PC-9 (cell line): ENCODE measurements at regions not wholly inside any gene's neighbourhood (a gene's known extent, or its start where the extent isn't known, plus 50 kb on each side); places are given as distances from the start of the nearest gene placed in this dataset.
A peak's percentile ranks its signal among the peaks of the same experiment; 100 is the strongest.

Experiments used
- BruUV-seq: library from RNA; stranded (reverse); fragments of 400-500 nt; replicated peaks from 2 replicates; lab custom pipeline; 2021; lab: Mats Ljungman, UMichigan
- CTCF ChIA-PET: fragments of 300-600 bp; sonication (Branson Sonifier 250); formaldehyde crosslinking; loops from one replicate; lab custom pipeline; 2022; ENCODE audit warnings: antibody characterized with exemption; lab: Charles Lee
- POLR2A ChIA-PET: fragments of 300-600 bp; sonication (Branson Sonifier 250); formaldehyde crosslinking; loops from one replicate; lab custom pipeline; 2022; ENCODE audit warnings: antibody characterized with exemption; ENCODE audit not compliant: unreplicated experiment; lab: Charles Lee
- DNase-seq, 2 experiments: peaks; one replicate each; pipeline versions ENCODE4 v3.0.0 to v3.0.0-alpha.2; 2015 to 2022; ENCODE audit warnings: mixed read lengths in 1 of 2
- H2AFZ ChIP-seq: fragments of 200-600 bp; sonication (generic); 2 replicates; pipeline ENCODE4 v1.8.1; 2017; ENCODE audit warnings: antibody characterized with exemption
- H3F3A ChIP-seq: fragments of 200-600 bp; sonication (generic); 2 replicates; pipeline ENCODE4 v1.8.1; 2017; ENCODE audit warnings: antibody characterized with exemption, mild to moderate bottlenecking, low read depth; ENCODE audit not compliant: insufficient read depth
- H3K27ac ChIP-seq: fragments of 200-600 bp; sonication (generic); 2 replicates; pipeline ENCODE4 v1.6.1; 2016; ENCODE audit warnings: mixed run types
- H3K27me3 ChIP-seq: fragments of 200-600 bp; sonication (generic); 2 replicates; pipeline ENCODE4 v1.6.1; 2016; ENCODE audit warnings: low read depth, mixed run types; ENCODE audit not compliant: insufficient read depth
- H3K36me3 ChIP-seq: fragments of 200-600 bp; sonication (generic); 2 replicates; pipeline ENCODE4 v1.6.1; 2016; ENCODE audit warnings: low read depth, mixed run types
- H3K4me1 ChIP-seq: fragments of 200-600 bp; sonication (generic); replicated peaks from 2 replicates; pipeline ENCODE4 v1.6.1; 2016; ENCODE audit warnings: mixed run types; ENCODE audit not compliant: insufficient read depth
- H3K4me2 ChIP-seq: fragments of 200-600 bp; sonication (generic); 2 replicates; pipeline ENCODE4 v1.6.1; 2017; ENCODE audit warnings: mixed run types
- H3K4me3 ChIP-seq: fragments of 200-600 bp; sonication (generic); 2 replicates; pipeline ENCODE4 v1.6.1; 2016; ENCODE audit warnings: mixed run types
- H3K79me2 ChIP-seq: fragments of 200-600 bp; sonication (generic); 2 replicates; pipeline ENCODE4 v1.6.1; 2017; ENCODE audit warnings: low read depth, mixed run types
- H3K9me2 ChIP-seq: fragments of 200-600 bp; sonication (generic); 2 replicates; pipeline ENCODE4 v1.8.1; 2017; ENCODE audit warnings: mild to moderate bottlenecking; ENCODE audit not compliant: insufficient read depth
- H3K9me3 ChIP-seq: fragments of 200-600 bp; sonication (generic); 2 replicates; pipeline ENCODE4 v1.8.1; 2016; ENCODE audit warnings: low read depth; ENCODE audit not compliant: insufficient read depth
- H4K20me1 ChIP-seq: fragments of 200-600 bp; sonication (generic); 2 replicates; pipeline ENCODE4 v1.8.1; 2017; ENCODE audit not compliant: insufficient read depth
- EZH2 ChIP-seq: fragments of 200-600 bp; sonication (generic); IDR thresholded peaks from 2 replicates; pipeline ENCODE4 v1.8.0; 2017; ENCODE audit warnings: antibody characterized with exemption, low read depth
- intact Hi-C: fragments of 100-400 bp; cut with micrococcal nuclease; formaldehyde crosslinking; loops from one replicate; pipeline ENCODE4 v1.10.0; 2022; ENCODE audit not compliant: unreplicated experiment
- TF ChIP-seq, protein P1 (sequence below): fragments of 200-600 bp; sonication (generic); conservative IDR thresholded peaks from 2 replicates; pipeline ENCODE4 v1.6.1; 2017; ENCODE audit warnings: mixed run types, antibody characterized with exemption, mild to moderate bottlenecking, moderate library complexity

DNA sequence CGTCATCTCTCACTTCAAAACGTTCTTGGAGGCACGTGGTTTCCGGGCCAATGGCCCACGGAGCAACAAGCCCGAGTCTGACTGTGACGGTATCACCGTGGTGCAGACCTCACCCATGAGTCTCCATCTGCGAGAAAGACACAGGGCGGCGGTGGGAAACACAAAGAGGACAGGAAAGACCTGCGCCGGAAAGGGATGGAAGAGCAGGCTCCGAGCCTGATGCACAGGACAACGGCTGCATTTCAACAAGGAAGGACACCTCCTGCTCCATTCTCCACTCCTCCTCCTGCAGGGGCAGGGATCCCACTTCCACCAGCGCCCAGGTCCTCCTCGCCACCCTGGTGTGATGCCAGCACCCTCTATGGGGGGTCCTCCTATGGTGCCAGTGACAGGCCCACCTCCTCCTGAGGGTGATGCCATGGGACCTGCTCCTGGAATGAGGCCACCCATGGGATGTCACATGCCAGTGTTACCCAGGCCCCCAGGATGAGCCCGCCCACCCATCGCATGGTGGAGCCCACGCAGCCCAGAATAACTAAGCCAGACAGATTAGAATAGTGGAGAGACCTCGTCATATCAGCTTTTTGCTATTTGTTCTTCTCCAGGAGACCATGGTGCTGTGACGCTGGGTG, 73.0 kb upstream of the PCSK6 start:
- Histone ChIP-seq H2AFZ (no peak overlapping the region), H3K4me2 (no peak overlapping the region), H3K36me3 (no peaks in the 10 kb centered on the region), H3K4me1 (peaks cover 45% of the 10 kb centered on the region), H3K9me2 (no peaks in the 10 kb centered on the region), H4K20me1 (no peaks in the 10 kb centered on the region), H3K27me3 (no peaks in the 10 kb centered on the region), H3K9me3 (no peaks in the 10 kb centered on the region), H3K4me3 (no peak overlapping the region), H3F3A (peaks cover 33% of the 10 kb centered on the region), H3K79me2 (no peaks in the 10 kb centered on the region), H3K27ac (no peak overlapping the region)
- ChIA-PET POLR2A (no interaction called here), CTCF (no interaction called here)
- DNase-seq, result no peak
- intact Hi-C loops, result loop anchor here (5.0 kb wide), 1 partner anchor 80 kb away; no protein-coding TSS in a partner anchor
- no TSS peak for BruUV-seq
- TF ChIP-seq, protein P1, sequence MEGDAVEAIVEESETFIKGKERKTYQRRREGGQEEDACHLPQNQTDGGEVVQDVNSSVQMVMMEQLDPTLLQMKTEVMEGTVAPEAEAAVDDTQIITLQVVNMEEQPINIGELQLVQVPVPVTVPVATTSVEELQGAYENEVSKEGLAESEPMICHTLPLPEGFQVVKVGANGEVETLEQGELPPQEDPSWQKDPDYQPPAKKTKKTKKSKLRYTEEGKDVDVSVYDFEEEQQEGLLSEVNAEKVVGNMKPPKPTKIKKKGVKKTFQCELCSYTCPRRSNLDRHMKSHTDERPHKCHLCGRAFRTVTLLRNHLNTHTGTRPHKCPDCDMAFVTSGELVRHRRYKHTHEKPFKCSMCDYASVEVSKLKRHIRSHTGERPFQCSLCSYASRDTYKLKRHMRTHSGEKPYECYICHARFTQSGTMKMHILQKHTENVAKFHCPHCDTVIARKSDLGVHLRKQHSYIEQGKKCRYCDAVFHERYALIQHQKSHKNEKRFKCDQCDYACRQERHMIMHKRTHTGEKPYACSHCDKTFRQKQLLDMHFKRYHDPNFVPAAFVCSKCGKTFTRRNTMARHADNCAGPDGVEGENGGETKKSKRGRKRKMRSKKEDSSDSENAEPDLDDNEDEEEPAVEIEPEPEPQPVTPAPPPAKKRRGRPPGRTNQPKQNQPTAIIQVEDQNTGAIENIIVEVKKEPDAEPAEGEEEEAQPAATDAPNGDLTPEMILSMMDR, result no peak
- TF ChIP-seq EZH2, result no peak

DNA sequence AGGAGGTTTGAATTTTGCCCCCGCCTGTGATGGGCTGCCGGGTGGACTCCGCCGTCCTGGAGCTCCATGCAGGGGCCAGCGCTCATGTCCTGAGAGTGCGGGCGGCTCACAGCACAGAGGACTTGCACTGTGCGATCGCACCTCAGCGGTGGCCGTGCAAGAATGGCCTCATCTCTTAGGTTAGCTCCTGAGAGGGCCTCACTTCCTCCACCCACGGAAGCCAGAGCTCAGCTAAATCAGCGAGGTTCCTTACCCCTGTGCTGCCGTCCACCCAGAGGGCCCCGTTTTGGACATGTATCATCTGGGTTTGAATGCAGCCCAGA, 72.0 kb upstream of the PCSK6 start:
- ChIA-PET CTCF (no interaction called here), POLR2A (no interaction called here)
- Histone ChIP-seq H3K9me2 (no peaks in the 10 kb centered on the region), H3K9me3 (no peaks in the 10 kb centered on the region), H3K79me2 (no peaks in the 10 kb centered on the region), H3K27me3 (no peaks in the 10 kb centered on the region), H3F3A (peaks cover 37% of the 10 kb centered on the region), H3K36me3 (no peaks in the 10 kb centered on the region), H3K27ac (no peak overlapping the region), H3K4me3 (no peak overlapping the region), H4K20me1 (no peaks in the 10 kb centered on the region), H2AFZ (no peak overlapping the region), H3K4me2 (no peak overlapping the region), H3K4me1 (peaks cover 54% of the 10 kb centered on the region)
- intact Hi-C loops, result loop anchor here (5.0 kb wide), 1 partner anchor 79 kb away; no protein-coding TSS in a partner anchor
- TF ChIP-seq, protein P1, result no peak
- no peak for TF ChIP-seq EZH2
- DNase-seq, result no peak
- BruUV-seq, result no TSS peak

DNA sequence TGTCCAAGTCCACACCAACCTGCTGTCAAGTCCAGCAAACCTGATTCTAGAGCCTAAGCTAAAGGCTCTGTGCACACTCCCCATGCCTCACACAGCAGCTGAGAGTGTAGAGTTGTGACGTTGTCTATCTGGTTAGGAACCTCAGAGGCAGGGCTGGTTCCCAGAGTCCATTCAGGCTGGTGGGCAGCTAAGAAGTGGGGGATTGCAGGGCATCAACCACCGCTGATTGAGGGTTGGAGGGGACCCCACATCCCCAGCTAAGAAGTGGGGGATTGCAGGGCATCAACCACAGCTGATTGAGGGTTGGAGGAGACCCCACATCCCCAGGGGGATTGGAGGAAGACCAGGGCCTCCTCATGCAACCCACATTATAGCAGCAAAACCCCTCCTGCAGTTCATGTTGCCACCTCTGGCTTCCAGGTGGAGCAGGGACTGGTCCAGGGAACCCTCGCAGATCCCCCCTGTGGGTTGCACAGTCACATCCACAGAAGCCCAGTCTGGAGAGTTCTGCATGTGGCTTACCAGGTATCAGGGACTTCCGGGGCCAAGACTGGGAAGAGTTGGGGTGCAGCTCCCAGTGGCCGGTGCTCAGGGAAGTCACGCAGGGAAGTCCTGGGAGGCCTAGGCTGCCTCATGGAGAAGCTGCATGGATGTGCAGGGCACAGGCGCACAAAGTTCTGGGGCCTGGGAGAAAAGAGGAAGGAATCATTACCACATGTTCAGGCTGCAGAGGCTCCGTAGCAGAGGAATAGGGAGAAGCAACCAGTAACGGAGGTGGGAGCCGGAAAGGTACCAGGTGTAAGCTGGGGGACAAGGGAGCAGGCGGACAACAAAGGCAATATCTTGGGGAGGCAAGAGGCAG, 71.4 kb upstream of the PCSK6 start:
- peaks cover 37% of the 10 kb centered on the region for H3F3A ChIP-seq
- no peaks in the 10 kb centered on the region for H3K27me3 ChIP-seq
- DNase-seq, result no peak
- no peaks in the 10 kb centered on the region for H3K9me2 ChIP-seq
- peaks cover 54% of the 10 kb centered on the region for H3K4me1 ChIP-seq
- BruUV-seq, result no TSS peak
- H3K36me3 ChIP-seq, result no peaks in the 10 kb centered on the region
- no peaks in the 10 kb centered on the region for H3K9me3 ChIP-seq
- intact Hi-C loops, result loop anchor here (5.0 kb wide), 1 partner anchor 79 kb away; no protein-coding TSS in a partner anchor
- H2AFZ ChIP-seq, result no peak overlapping the region
- H4K20me1 ChIP-seq, result no peaks in the 10 kb centered on the region
- H3K4me3 ChIP-seq, result no peak overlapping the region
- POLR2A ChIA-PET, result no interaction called here
- H3K4me2 ChIP-seq, result 0 out of 2 replicates have a peak overlapping the region, but pooled peaks have one; percentile 28
- no peaks in the 10 kb centered on the region for H3K79me2 ChIP-seq
- TF ChIP-seq, protein P1, result no peak
- TF ChIP-seq EZH2, result no peak
- CTCF ChIA-PET, result no interaction called here
- no peak overlapping the region for H3K27ac ChIP-seq
